ENCODE measurements at regions not wholly inside any gene's neighbourhood (a gene's known extent, or its start where the extent isn't known, plus 50 kb on each side); places are given as distances from the start of the nearest gene placed in this dataset.

DNA sequence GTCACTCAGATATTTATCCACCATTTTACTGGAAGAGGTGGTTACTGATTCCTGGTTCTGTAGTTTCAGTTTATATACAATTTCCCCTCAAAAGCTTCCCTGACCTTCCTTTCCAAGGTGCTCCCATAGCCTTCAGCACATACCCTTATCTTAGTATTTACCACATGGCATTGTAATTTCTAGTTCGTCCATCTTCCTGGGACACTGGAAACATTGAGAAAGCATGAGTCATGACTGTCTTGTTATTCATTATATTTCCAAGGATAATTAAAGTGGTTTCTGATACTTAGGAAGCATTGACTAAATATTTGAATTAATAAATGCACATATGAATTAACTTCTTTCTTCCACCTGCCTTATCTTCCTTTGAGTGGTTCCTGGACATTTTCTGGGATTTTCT lies 203.8 kb downstream of the ETAA1 start:
- no TSS peak for BruUV-seq (replicated peaks)
- Histone ChIP-seq H3K4me1 (peaks cover 4% of the 10 kb centered on the region; the same call in 1 of the 2 replicates), H3K9me3 (no peaks in the 10 kb centered on the region), H3K36me3 (ENCODE audit: control insufficient read depth, insufficient read depth, low read length) (no peaks in the 10 kb centered on the region), H3K27me3 (replicated peaks; ENCODE audit: control insufficient read depth, insufficient read depth, low read length) (no peaks in the 10 kb centered on the region), H3K4me3 (ENCODE audit: low read depth, low read length) (no peak overlapping the region)
- Mint-ChIP-seq H3K4me3 (ENCODE audit: unreplicated experiment) (no peak overlapping the region), H3K4me1 (ENCODE audit: low read depth, unreplicated experiment) (no peaks in the 10 kb centered on the region), H3K27me3 (ENCODE audit: insufficient read depth, unreplicated experiment) (peaks cover 3% of the 10 kb centered on the region), H3K9me3 (ENCODE audit: unreplicated experiment) (no peaks in the 10 kb centered on the region), H3K36me3 (ENCODE audit: insufficient read depth, unreplicated experiment) (no peaks in the 10 kb centered on the region), H3K27ac (ENCODE audit: unreplicated experiment) (no peak overlapping the region)
- DNase-seq = no peak
- CTCF ChIA-PET = no interaction called here
- POLR2A ChIA-PET = no interaction called here
- intact Hi-C loops (cut with micrococcal nuclease; ENCODE audit: unreplicated experiment) = no loop called here
- TF ChIP-seq, protein P1, sequence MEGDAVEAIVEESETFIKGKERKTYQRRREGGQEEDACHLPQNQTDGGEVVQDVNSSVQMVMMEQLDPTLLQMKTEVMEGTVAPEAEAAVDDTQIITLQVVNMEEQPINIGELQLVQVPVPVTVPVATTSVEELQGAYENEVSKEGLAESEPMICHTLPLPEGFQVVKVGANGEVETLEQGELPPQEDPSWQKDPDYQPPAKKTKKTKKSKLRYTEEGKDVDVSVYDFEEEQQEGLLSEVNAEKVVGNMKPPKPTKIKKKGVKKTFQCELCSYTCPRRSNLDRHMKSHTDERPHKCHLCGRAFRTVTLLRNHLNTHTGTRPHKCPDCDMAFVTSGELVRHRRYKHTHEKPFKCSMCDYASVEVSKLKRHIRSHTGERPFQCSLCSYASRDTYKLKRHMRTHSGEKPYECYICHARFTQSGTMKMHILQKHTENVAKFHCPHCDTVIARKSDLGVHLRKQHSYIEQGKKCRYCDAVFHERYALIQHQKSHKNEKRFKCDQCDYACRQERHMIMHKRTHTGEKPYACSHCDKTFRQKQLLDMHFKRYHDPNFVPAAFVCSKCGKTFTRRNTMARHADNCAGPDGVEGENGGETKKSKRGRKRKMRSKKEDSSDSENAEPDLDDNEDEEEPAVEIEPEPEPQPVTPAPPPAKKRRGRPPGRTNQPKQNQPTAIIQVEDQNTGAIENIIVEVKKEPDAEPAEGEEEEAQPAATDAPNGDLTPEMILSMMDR (IDR thresholded peaks at IDR 0.05; ENCODE audit: insufficient read depth in 1 of 2, low read depth in 1 of 2, low read length in 1 of 2, severe bottlenecking in 1 of 2, unreplicated experiment in 1 of 2) = no peak

DNA sequence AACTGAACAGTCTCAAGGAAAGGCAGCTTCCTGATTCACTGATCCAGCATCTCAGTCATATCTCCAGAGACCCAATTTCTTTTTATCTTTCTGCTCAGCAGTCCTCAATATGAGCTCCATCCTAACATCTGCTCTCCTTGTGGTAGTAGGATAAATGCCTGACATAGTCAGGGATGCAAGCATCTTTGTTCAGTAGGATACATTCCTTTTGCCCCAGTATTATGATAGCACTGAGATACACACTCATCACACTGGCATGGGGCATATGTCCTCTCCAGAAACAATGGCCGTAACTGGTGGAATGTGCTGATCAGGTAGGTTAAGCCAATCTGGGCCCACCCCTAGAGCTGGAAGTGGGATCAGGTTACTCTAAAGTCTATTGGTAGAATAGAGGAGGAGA lies 207.2 kb downstream of the ETAA1 start:
- BruUV-seq (replicated peaks) = no TSS peak
- intact Hi-C loops (cut with micrococcal nuclease; ENCODE audit: unreplicated experiment) = no loop called here
- no peak overlapping the region for H3K4me3 Mint-ChIP-seq (ENCODE audit: unreplicated experiment)
- Histone ChIP-seq H3K9me3 (no peaks in the 10 kb centered on the region), H3K4me1 (peaks cover 4% of the 10 kb centered on the region; the same call in 1 of the 2 replicates), H3K36me3 (ENCODE audit: control insufficient read depth, insufficient read depth, low read length) (no peaks in the 10 kb centered on the region), H3K4me3 (ENCODE audit: low read depth, low read length) (no peak overlapping the region), H3K27me3 (replicated peaks; ENCODE audit: control insufficient read depth, insufficient read depth, low read length) (no peaks in the 10 kb centered on the region)
- peaks cover 3% of the 10 kb centered on the region for H3K27me3 Mint-ChIP-seq (ENCODE audit: insufficient read depth, unreplicated experiment)
- DNase-seq = no peak
- no peaks in the 10 kb centered on the region for H3K9me3 Mint-ChIP-seq (ENCODE audit: unreplicated experiment)
- POLR2A ChIA-PET = no interaction called here
- no peak overlapping the region for H3K27ac Mint-ChIP-seq (ENCODE audit: unreplicated experiment)
- H3K4me1 Mint-ChIP-seq (ENCODE audit: low read depth, unreplicated experiment) = no peaks in the 10 kb centered on the region
- CTCF ChIA-PET = no interaction called here
- TF ChIP-seq, protein P1 (IDR thresholded peaks at IDR 0.05; ENCODE audit: insufficient read depth in 1 of 2, low read depth in 1 of 2, low read length in 1 of 2, severe bottlenecking in 1 of 2, unreplicated experiment in 1 of 2) = no peak
- H3K36me3 Mint-ChIP-seq (ENCODE audit: insufficient read depth, unreplicated experiment) = no peaks in the 10 kb centered on the region

DNA sequence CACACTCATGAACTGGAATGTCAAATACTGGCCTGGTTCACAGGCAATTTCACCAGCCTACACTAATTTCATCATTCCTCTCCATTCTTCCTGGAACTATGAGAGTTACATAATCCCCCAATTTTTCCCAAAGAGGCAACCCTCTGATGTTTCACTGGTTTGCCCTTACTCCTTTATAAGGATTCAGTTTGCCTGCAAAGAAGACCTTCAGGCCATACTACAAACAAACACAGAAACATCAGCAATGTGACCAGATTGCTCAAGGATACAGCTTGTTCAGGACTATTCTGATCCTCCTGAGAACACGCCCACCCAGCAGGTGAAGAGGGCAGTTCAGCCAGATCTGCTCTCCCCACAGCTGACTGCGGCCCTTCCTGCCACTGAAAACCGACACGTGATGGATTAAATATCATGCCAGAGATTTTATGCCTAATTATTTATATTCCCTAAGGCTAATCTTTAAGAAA lies 215.5 kb downstream of the ETAA1 start:
- H3K4me3 ChIP-seq (ENCODE audit: low read depth, low read length) = no peak overlapping the region
- no peaks in the 10 kb centered on the region for H3K4me1 Mint-ChIP-seq (ENCODE audit: low read depth, unreplicated experiment)
- no peak overlapping the region for H3K4me3 Mint-ChIP-seq (ENCODE audit: unreplicated experiment)
- H3K4me1 ChIP-seq = no peaks in the 10 kb centered on the region
- no peaks in the 10 kb centered on the region for H3K9me3 Mint-ChIP-seq (ENCODE audit: unreplicated experiment)
- ChIA-PET CTCF (no interaction called here), POLR2A (no interaction called here)
- no peaks in the 10 kb centered on the region for H3K36me3 ChIP-seq (ENCODE audit: control insufficient read depth, insufficient read depth, low read length)
- intact Hi-C loops (cut with micrococcal nuclease; ENCODE audit: unreplicated experiment) = no loop called here
- TF ChIP-seq, protein P1 (IDR thresholded peaks at IDR 0.05; ENCODE audit: insufficient read depth in 1 of 2, low read depth in 1 of 2, low read length in 1 of 2, severe bottlenecking in 1 of 2, unreplicated experiment in 1 of 2) = no peak
- no peaks in the 10 kb centered on the region for H3K27me3 Mint-ChIP-seq (ENCODE audit: insufficient read depth, unreplicated experiment)
- peaks cover 4% of the 10 kb centered on the region for H3K36me3 Mint-ChIP-seq (ENCODE audit: insufficient read depth, unreplicated experiment)
- DNase-seq = no peak
- H3K9me3 ChIP-seq = no peaks in the 10 kb centered on the region
- H3K27ac Mint-ChIP-seq (ENCODE audit: unreplicated experiment) = no peak overlapping the region
- no TSS peak for BruUV-seq (replicated peaks)
- H3K27me3 ChIP-seq (replicated peaks; ENCODE audit: control insufficient read depth, insufficient read depth, low read length) = no peaks in the 10 kb centered on the region
